Middle frontal gyrus (tissue), 1 donor: ENCODE measurements at regions not wholly inside any gene's neighbourhood (a gene's known extent, or its start where the extent isn't known, plus 50 kb on each side); places are given as distances from the start of the nearest gene placed in this dataset.
"Not testable (repeated sequence)": the region's sequence is repeated elsewhere in the genome, so short reads cannot be mapped to it uniquely, and the experiment has no call there.

Experiments used
- DNase-seq: peaks from one replicate; pipeline ENCODE4 v3.0.0-alpha.2; 2015; ENCODE audit warnings: low spot score; ENCODE audit errors: extremely low spot score

DNA sequence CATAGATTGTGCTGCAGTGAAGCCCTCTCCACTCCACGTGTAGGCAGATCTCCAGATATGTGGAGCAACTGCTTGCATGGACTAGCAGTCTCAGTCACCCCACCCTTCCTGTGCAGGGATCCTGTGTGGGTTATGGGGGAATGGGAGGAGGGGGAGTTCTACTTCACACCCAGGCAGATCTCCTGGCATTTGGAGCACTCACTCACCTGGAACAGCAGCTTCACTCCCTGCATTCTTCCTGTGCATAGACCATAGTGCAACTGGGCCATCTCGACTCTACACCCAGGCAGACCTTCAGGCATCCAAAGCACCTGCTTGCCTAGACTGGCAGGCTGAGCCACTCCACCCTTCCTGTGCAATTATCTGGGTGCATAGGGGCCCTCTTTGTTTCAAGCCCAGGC lies 96.0 kb upstream of the PCED1B start:
- no peak for DNase-seq

- no peak for DNase-seq
Measured at GRCh38 chr12:46983959-46984841, 95.2 kb upstream of the PCED1B start.

GRCh38 chr12:46985816-46986215 lies 93.6 kb upstream of the PCED1B start:
- DNase-seq = no peak

GRCh38 chr12:46988122-46988521 lies 91.3 kb upstream of the PCED1B start:
- not testable (repeated sequence) for DNase-seq

GRCh38 chr12:46990211-46990610 lies 89.2 kb upstream of the PCED1B start:
- DNase-seq = no peak

DNA sequence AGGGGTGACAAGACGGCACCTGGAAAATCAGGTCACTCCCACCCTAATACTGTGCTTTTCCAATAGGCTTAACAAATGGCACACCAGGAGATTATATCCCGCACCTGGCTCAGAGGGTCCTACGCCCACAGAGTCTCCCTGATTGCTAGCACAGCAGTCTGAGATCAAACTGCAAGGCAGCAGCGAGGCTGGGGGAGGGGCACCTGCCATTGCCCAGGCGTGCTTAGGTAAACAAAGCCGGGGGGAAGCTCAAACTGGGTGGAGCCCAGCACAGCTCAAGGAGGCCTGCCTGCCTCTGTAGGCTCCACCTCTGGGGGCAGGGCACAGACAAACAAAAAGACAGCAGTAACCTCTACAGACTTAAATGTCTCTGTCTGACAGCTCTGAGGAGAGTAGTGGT lies 87.4 kb upstream of the PCED1B start:
- DNase-seq = not testable (repeated sequence)

GRCh38 chr12:46998811-46999368 lies 80.5 kb upstream of the PCED1B start:
- DNase-seq = no peak

DNA sequence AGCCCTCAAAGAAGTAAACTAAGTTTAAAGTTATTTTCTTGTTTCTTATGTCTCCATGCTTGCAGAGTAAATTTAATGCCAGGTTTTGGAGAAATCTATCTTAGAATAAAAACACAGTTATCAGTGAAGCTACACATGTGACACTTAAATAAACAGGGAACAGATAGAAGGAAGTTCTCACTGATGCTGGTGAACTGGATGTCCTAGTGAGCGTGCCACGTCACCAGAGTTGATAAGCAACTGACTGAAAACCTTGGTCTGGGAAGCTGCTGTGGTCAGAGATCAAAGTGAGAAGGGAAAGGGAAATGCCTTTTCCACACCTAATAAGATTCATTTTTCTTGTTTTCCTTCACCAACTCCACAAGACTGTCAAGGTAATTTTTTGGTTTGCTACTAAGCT lies 74.8 kb upstream of the PCED1B start:
- no peak for DNase-seq

- DNase-seq = no peak
Measured at GRCh38 chr12:47007048-47007447, 72.4 kb upstream of the PCED1B start.

- no peak for DNase-seq
Measured at GRCh38 chr12:47012552-47012951, 66.9 kb upstream of the PCED1B start.

GRCh38 chr12:47014474-47014873 lies 64.9 kb upstream of the PCED1B start:
- DNase-seq = no peak

DNA sequence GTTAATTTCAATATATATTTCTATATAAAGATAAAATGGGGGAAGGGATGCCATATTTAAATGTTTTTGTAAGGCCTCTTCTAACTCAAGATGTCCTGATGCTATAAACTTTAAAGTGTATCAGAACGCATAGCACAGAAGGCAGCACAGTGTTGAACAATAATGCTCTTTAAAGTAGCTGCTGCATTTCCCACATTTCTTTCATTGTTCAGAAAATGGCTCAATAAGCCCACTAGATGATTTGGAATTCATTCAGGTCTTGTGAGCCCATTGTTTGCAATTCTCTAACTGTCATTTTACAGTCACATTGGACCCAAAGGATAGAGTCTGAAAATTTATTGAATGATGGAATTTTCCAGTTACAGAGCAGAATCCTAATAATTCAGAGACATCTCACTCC lies 64.0 kb upstream of the PCED1B start:
- no peak for DNase-seq

DNA sequence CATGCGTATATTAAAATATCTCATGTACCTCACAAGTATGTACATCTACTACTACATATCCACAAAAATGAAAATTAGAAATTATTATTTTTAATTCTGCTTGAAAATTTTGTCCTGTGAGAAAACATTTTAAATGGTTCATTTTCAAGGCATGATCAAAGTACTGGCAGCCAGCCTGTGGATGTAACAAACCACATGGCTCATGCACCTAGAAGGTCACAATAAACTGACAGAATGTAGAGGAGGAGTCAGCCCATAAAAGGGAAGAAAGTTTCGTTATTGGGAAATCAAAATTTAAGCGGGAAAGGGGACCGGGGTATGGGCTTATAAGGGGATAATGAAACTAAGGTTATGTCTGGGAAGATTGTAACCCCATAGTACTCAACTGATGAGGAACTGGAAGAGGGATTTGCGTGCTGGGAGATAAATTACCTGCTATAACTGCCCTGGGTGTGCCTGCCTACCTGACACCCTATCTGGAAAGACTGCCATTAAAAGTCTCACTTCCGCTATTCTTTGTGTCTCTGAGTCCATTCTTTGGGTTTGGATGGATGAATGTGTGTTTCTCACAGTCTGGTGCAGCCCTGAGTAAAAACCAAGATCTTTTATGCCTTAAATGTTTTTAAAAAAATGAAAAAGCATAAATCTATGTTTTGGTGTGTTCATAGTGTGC lies 62.2 kb upstream of the PCED1B start:
- DNase-seq = no peak

DNA sequence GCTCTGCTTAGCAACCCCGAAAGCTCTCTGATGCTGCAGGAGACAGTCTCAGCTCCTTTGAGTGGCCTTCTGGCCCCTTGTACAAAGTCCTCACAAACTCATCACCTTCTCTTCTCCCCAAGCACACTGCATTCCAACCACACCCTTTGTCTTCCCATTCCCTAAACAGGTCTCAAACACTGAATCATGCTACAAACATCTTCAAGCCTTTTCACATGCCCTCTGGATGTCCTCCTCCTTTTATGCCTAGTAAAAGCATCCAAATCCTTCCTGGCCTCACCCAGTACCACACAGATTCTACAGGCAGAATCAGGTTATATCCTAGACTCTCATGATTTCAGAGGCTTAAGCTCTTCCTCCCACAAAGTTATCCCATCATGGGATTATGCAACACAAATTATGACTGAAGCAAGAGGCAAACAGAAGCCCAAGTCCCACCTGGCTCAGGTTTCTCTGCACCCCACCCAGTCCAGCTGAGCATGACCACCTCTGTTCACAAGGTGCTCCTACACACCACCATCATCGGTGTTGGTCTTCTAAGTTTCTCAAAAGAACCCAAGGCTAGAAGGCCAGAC lies 61.4 kb upstream of the PCED1B start:
- no peak for DNase-seq

DNA sequence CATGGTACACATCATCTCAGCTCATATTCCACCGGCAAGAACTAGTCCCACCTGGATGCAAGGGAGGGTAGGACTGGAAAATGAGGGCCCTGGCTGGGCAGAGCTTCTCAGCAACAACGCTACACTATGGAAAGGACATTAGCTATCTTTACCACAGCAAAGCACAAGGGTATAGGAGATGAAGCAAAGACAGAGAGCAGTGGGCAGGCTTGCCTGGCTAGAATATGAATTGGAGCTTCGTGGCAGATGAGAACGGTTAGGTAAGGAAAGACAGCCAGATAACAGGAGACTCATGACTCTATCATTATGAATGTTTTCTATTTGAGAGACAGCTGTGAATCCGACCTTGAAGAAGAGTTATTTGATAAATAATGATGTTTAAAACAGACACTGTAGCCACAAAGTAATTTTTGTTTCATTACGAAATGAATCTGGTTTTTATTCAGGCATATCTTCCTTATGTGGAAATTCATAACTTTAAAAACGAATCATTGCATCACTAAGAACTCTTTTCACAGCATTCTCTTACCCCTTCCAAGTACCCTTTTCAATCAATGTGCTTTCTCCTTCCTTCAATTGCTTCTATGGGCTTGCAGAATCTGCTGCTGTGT lies 59.1 kb upstream of the PCED1B start:
- no peak for DNase-seq

GRCh38 chr12:47021298-47021697 lies 58.1 kb upstream of the PCED1B start:
- DNase-seq = peak; percentile 68

GRCh38 chr12:47022296-47022695 lies 57.1 kb upstream of the PCED1B start:
- DNase-seq = no peak

- DNase-seq = no peak
Measured at GRCh38 chr12:47023311-47023710, 56.1 kb upstream of the PCED1B start.

- no peak for DNase-seq
Measured at GRCh38 chr12:47023953-47024352, 55.5 kb upstream of the PCED1B start.

DNA sequence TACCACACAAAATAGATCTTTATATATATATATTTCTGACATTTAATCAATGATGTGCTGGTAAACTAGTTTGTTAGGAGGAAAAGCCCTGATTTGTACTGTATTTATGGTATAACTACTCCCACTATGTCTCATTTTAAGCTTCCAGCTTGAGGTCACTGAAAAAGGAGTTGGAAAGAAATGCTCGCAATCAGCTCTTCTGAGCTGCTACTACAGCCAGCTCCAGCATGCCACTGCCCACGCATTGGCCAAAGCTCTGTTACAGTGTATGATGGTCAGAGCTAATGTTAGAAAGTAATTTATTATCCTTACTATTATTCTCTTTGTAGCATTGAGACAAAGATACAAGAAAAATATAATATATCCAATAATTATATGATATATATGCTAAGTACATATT lies 55.0 kb upstream of the PCED1B start:
- no peak for DNase-seq

DNA sequence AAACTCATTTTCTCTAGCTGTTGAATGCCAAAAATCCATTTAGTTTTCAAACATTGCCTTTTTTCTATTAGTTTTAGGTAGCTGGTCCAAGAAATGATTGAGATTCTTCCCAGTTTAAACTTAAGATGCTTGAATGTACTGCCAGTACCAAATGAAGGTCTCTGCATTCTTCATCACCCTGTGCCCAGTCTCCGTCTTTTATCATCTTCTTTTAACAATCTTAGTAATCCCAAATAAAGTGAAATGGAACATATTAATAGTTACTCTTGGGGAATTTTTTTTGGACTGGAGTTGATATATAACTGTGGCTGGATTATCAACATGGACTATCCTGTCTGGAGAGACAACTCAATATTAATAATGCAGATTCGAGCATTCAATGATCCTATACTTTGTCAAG lies 54.1 kb upstream of the PCED1B start:
- DNase-seq = no peak

DNA sequence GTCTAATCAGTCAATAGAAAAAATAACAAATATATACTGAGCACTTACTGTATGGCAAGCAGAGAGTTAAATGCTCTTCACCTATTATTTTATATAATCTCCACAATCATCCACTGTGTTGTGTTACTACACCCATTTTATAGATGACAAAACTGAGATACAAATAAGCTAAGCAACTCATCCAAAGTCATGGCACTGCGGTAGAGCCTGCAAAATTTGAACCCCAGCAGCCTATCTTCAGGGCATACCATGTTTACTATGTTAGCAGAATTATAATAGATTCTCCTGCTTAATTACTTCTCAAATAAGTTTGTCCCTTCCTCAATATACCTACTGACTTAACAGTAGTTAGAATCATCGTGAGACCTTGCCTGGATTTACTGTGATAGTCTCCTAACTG lies 53.6 kb upstream of the PCED1B start:
- DNase-seq = no peak
